HG03175 (cell line): ENCODE measurements at regions not wholly inside any gene's neighbourhood (a gene's known extent, or its start where the extent isn't known, plus 50 kb on each side); places are given as distances from the start of the nearest gene placed in this dataset.
"Not testable (repeated sequence)": the region's sequence is repeated elsewhere in the genome, so short reads cannot be mapped to it uniquely, and the experiment has no call there.

Source experiments
- ATAC-seq: cut with Tn5 transposase; IDR thresholded peaks from one replicate; pipeline ENCODE4 v1.9.1; 2021; ENCODE audit warnings: mild to moderate bottlenecking, moderate library complexity; ENCODE audit not compliant: unreplicated experiment

DNA sequence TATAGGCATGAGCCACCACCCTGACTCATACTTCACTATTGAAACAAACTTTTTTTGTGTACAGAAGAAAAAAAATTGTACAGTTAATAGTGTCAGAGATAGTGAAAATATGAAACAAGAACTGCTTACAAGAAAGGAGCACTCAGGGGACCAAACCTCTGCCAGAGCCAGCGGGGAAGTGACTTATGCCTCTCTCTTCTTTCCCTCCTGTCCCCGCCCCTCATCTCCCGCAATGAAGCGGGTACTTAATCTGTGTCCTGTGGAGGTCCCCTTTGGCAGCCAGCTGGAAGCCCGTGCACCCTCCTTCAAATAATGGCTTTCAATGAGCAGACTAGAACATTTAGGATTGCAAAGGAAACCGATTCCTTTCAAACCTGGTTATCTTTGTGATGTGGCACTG lies 51.5 kb downstream of the PPIAL4A start:
- not testable (repeated sequence) for ATAC-seq

DNA sequence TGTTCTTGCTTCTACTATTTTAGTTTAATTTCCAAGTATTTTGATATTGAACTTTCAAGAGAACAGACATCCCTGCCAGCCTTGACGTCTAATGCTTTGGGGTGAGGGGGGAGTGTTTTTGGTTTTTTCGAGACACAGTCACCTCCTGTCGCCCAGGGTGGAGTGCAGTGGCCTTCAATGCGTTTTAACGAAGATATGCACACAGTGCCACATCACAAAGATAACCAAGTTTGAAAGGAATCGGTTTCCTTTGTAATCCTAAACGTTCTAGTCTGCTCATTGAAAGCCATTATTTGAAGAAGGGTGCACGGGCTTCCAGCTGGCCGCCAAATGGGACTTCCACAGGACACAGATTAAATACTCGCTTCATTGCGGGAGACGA lies 52.3 kb downstream of the PPIAL4A start:
- not testable (repeated sequence) for ATAC-seq

DNA sequence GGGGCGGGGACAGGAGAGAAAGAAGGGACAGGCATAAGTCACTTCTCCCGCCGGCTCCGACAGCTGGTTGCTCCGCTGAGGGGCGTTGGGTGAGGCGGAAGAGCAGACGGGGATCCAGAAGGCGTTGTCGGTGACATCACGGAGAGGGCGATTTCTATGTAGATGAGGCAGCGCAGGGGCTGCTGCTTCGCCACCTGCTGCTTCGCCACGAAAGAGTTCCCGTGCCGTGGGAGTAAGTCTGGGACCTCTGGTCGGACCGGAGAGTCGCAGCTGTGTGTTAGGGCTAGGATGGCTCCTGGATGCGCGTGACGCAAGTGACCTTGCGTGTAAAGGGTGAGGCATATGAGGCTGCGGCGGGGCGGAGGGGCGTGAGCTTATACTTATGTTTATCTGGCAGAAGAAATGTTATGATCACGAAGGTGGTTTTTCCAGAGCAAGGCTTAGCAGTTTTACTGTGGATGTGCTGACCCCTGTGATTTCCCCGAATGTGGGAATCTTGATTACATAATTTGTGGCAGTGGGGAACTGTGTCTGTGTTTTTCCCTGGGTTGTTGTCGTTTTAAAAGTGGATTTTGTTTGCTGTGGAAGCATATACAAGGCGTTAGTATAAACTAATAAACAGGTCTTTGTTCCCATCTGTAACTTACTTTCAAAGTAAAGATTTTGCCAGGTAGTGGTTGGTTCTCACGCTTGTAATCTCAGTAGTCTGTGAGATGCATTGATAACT lies 52.8 kb downstream of the PPIAL4A start:
- peak; percentile 74 for ATAC-seq

GRCh38 chr1:120942945-120943319 lies 53.4 kb downstream of the PPIAL4A start:
- not testable (repeated sequence) for ATAC-seq

DNA sequence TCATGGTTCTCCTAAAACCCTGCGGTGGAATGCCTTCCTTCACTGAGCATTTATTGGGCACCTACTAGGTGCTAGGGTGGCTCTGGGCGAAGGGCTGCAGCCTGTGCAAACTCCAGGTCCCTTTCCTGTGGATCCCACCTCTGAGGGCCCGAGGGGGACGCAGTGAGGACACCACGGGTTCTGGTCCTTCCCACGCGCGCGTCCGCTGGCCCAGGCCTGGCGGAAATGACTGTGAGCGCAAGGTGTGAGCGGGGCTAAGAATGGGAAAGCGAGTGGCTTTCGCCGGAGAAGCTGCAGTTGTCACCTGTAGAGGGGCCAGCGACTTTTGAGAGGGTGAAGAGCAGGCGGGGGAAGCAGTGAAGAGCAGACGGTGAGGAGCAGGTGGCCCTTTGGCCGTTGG lies 55.1 kb downstream of the PPIAL4A start:
- ATAC-seq = not testable (repeated sequence)

DNA sequence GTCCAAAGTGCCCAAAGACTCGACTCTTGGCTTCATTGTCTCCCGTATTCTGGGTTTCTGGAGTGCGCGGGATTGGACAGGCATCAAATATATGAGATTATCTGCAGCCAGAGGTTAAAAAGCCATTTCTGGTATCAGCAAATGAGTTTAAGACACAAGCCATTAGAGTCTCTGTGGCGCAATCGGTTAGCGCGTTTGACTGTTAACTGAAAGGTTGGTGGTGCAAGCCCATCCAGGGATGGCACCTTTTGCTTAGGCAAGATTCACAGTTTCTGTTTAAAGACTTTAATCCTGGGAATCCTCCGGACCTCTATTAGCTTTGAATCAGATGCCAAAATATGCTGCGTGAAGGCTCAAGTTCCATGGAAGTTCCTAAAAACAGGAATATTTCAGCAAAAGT lies 55.6 kb downstream of the PPIAL4A start:
- not testable (repeated sequence) for ATAC-seq

GRCh38 chr1:120947114-120947513 lies 57.5 kb downstream of the PPIAL4A start:
- ATAC-seq = not testable (repeated sequence)

GRCh38 chr1:120949724-120950123 lies 60.2 kb downstream of the PPIAL4A start:
- ATAC-seq = not testable (repeated sequence)

DNA sequence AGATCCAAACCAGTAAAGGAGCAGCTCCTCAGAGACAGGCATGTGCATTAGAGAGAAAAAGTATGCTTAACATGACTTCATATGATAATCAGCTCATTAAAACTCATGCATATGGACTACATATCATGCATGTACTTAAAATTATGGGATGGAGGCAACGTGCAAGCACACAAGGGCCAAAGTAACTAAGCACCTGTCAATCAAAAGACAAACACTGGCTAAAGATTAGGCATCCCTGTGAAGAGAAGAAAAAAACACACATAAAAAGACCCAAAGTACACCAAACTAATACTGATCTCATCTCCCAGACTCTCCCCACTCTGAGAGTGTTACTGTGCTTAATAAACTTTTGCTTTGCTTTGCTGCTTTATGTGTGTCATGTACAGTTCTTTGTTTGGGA lies 61.1 kb downstream of the PPIAL4A start:
- ATAC-seq = not testable (repeated sequence)

DNA sequence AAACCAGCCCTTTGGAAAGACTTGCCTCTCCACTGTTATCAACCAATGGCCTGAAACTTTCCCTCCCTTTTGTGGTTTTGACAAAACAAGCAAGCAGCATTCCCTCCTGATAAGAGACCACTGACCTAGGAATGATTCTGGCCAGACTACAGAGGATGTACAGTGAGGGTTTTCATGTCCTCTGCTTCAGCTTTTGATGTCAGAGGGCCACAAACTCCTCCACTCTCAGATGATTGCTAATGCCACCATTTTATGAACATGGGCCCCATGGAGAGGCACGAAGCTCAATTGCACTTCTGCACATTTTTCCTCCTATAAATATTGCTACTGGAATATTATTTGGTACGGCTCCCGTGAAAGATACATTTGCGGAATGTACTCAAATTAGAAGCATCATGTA lies 61.5 kb downstream of the PPIAL4A start:
- not testable (repeated sequence) for ATAC-seq

DNA sequence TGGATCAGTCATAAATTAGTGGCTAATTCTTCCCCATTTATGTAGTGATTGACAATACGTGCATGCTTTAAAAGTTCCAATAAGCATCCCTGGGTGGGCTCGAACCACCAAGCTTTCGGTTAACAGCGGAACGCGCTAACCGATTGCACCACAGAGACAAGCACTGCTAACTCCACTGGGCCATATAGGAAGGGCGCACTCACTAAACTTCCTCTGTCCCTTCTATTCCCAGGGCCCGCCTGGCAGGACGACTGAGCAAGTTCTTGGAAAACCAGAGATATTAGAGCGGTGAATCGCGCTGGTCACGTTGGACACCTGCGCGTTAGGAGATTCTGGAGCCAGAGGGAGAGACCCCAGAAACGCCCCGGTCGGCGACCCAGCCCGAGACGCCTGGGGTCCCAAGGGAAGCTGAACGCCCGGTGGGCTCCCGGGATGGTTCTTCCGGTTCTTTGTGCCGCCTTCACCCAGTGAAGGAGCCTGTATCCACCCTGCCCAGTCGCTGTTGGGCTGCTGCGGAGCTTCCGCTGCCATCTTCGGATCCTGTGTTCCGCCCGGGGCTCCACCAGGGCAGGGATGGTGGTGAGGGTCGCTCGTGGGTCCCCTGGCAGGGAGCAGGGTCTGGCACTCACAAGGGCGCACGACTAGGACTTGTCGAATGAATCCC lies 62.8 kb downstream of the PPIAL4A start:
- ATAC-seq = not testable (repeated sequence)

DNA sequence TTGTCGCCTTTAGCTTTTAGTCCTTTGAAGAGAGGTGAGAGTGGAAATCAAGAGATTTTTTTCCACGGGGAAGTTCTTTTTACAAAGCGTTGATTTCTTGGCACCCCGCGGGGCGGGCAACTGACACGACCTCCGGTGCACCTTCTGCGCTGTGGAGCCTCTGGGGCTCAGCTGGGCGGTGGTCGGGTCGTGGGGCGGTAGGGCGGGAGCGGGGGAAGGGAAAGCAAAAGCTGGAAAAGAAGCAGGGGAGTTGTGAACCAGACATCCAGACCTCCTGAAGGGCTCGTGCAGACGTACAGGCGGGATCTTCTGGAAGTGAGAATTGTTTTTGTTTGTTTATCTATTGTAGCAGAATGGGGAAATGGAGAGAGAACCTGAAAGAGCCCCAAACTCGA lies 63.3 kb downstream of the PPIAL4A start:
- ATAC-seq = not testable (repeated sequence)

DNA sequence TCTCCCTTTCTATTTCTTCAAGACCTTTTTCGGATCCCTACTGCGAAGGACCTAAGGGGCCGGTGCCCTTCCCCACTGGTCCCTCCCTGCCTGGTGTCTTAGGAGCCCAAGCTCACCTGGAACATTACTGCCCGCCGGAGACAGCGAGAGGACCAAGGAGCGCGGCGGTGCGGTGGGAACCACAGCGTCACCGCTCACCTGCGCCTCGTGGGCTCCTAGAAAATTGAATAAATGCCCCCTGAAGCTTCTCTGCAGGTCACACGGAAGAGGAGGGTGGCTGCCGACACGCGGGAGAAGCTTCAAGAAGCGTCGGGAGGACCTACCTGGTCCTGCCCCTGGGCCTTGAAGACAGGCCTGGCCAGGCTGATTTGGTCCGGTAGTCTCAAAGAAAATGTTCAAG lies 65.2 kb downstream of the PPIAL4A start:
- no peak for ATAC-seq

DNA sequence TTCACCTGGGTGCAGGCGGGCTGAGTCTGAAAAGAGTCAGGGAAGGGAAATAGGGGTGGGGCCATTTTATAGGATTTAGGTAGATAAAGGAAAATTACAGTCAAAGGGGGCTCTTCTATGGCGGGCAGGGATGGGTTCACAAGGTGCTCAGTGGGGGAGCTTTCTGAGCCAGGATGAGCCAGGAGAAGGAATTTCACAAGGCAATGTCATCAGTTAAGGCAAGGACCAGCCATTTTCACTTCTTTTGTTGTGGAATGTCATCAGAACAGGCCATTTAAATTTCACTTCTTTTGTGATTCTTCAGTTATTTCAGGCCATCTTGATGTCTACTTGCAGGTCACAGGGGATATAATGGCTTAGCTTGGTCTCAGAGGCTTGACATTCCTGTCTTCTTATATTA lies 66.4 kb downstream of the PPIAL4A start:
- ATAC-seq = not testable (repeated sequence)

GRCh38 chr1:120966018-120966417 lies 76.4 kb downstream of the PPIAL4A start:
- ATAC-seq = not testable (repeated sequence)

- not testable (repeated sequence) for ATAC-seq
Observed at GRCh38 chr1:120972863-120973262, 83.3 kb downstream of the PPIAL4A start.

- not testable (repeated sequence) for ATAC-seq
Observed at GRCh38 chr1:120973836-120974235, 84.3 kb downstream of the PPIAL4A start.

DNA sequence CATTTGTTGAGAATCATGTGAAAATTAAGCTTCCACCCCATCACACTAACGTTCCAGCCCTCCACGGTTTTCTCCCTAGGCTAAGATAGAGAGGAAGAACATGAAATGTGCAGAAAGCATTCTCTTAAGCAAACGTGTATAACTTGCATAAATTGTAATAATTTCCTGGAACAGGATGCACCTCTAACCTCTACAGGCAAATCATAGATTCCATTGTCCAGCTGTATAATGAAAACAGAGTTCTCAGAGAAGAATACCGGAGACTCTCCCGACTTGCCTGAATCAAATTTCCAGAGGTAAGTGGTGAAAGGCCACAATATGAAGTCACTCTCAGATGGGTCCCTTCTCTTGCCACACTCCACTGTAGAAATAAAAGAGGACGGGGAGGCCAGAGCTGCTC lies 87.7 kb downstream of the PPIAL4A start:
- not testable (repeated sequence) for ATAC-seq

DNA sequence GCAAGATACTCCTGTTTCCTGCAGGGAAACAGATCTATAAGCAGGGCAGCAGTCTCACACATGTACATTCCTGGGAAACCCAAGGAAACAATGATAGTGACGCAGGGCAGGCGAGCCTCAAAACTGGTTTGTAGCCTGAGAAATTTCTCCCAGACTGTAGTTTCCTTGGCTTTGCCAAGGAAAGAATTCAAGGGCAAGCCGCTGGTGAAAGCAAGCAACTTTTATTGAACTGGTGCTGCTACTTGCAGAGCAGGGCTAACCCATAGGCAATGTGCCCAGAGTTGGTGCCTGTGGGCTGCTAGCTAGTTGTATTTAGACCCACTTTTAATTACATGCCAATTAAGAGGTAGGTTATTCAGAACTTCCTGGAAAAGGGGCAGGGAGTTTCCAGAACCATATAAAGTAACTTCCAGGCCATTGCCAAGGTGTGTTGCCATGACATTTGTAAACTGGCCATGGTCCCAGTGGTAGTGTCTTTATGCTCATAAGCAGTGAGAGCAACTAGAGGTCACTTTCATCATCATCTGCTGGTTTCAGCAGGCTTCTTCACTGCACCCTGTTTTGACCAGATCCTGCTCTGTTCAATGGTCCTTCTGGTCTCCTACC lies 92.0 kb downstream of the PPIAL4A start:
- not testable (repeated sequence) for ATAC-seq

DNA sequence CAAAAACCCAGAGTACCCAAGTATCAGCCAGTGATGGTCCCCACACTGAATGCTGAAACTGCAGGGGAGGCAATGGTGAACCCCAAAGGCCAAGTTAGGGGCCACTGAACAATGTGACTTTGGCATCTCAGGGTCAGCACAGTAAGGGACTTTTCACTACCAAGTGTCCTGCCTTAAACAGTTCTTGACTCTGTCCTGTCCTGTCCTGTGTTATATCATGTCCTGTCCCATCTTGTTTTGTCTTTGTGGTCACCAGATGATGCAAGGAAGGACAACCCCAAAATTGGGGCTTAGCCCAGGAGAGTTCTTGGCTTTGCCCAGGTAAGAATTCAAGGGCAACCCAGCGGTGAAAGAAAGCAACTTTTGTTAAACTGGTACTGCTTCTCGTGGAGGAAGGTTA lies 105.0 kb downstream of the PPIAL4A start:
- ATAC-seq = not testable (repeated sequence)

GRCh38 chr1:120995025-120995424 lies 105.5 kb downstream of the PPIAL4A start:
- ATAC-seq = peak; percentile 55
